H9 (cell line): ENCODE measurements at regions not wholly inside any gene's neighbourhood (a gene's known extent, or its start where the extent isn't known, plus 50 kb on each side); places are given as distances from the start of the nearest gene placed in this dataset.

Experiments
- DNase-seq: peaks from one replicate; pipeline ENCODE4 v3.0.0-alpha.2; 2017
- H2AFZ ChIP-seq: one replicate; pipeline ENCODE4 v1.6.1; 2013; ENCODE audit warnings: mild to moderate bottlenecking, low read length, control low read depth, moderate library complexity
- H2AK5ac ChIP-seq: 2 replicates; pipeline ENCODE4 v1.6.1; 2013; ENCODE audit warnings: low read length, control low read depth, mixed read lengths; ENCODE audit not compliant: insufficient read length
- H2BK120ac ChIP-seq: one replicate; pipeline ENCODE4 v1.6.1; 2013; ENCODE audit warnings: low read depth, mild to moderate bottlenecking, low read length, control low read depth, inconsistent platforms; ENCODE audit not compliant: poor library complexity, severe bottlenecking
- H2BK12ac ChIP-seq: 2 replicates; pipeline ENCODE4 v1.6.1; 2013; ENCODE audit warnings: low read length, control low read depth, mixed read lengths, low read depth; ENCODE audit not compliant: insufficient read length
- H2BK15ac ChIP-seq: 2 replicates; pipeline ENCODE4 v1.6.1; 2013; ENCODE audit warnings: low read depth, low read length, control low read depth
- H2BK20ac ChIP-seq: one replicate; pipeline ENCODE4 v1.6.1; 2013; ENCODE audit warnings: low read depth, mild to moderate bottlenecking, low read length, control low read depth, inconsistent platforms; ENCODE audit not compliant: poor library complexity, severe bottlenecking
- H2BK5ac ChIP-seq: 2 replicates; pipeline ENCODE4 v1.6.1; 2013; ENCODE audit warnings: low read length, control low read depth, mixed read lengths; ENCODE audit not compliant: insufficient read length
- H3K14ac ChIP-seq: 2 replicates; pipeline ENCODE4 v1.6.1; 2013; ENCODE audit warnings: low read length, control low read depth; ENCODE audit not compliant: insufficient read depth
- H3K18ac ChIP-seq: 2 replicates; pipeline ENCODE4 v1.6.1; 2013; ENCODE audit warnings: low read depth, mild to moderate bottlenecking, mixed read lengths, low read length, control low read depth; ENCODE audit not compliant: insufficient read length
- H3K23ac ChIP-seq: 2 replicates; pipeline ENCODE4 v1.6.1; 2013; ENCODE audit warnings: low read length, control low read depth, mixed read lengths, low read depth; ENCODE audit not compliant: insufficient read length
- H3K23me2 ChIP-seq: 2 replicates; pipeline ENCODE4 v1.6.1; 2013; ENCODE audit warnings: low read depth, mild to moderate bottlenecking, mixed read lengths, low read length, control low read depth; ENCODE audit not compliant: insufficient read length, poor library complexity, severe bottlenecking
- H3K27ac ChIP-seq: 2 replicates; pipeline ENCODE4 v1.5.1; 2013; ENCODE audit warnings: low read length, control low read depth, mixed read lengths, low read depth; ENCODE audit not compliant: insufficient read length
- H3K27me3 ChIP-seq: 2 replicates; pipeline ENCODE4 v1.6.1; 2013; ENCODE audit warnings: low read length, control low read depth, inconsistent platforms; ENCODE audit not compliant: insufficient read depth
- H3K4ac ChIP-seq: 2 replicates; pipeline ENCODE4 v1.6.1; 2013; ENCODE audit warnings: low read depth, mild to moderate bottlenecking, control low read depth, inconsistent platforms, low read length, moderate library complexity
- H3K4me1 ChIP-seq: 2 replicates; pipeline ENCODE4 v1.6.1; 2013; ENCODE audit warnings: low read length, control low read depth, inconsistent platforms; ENCODE audit not compliant: insufficient read depth
- H3K4me2 ChIP-seq: 2 replicates; pipeline ENCODE4 v1.6.1; 2013; ENCODE audit warnings: low read length, control low read depth, mixed read lengths; ENCODE audit not compliant: insufficient read length, insufficient read depth
- H3K56ac ChIP-seq: 2 replicates; pipeline ENCODE4 v1.6.1; 2013; ENCODE audit warnings: low read depth, mild to moderate bottlenecking, mixed read lengths, low read length, control low read depth; ENCODE audit not compliant: insufficient read length
- H3K79me1 ChIP-seq: 2 replicates; pipeline ENCODE4 v1.6.1; 2013; ENCODE audit warnings: low read depth, mild to moderate bottlenecking, moderate library complexity, low read length, control low read depth, inconsistent platforms; ENCODE audit not compliant: insufficient read depth, poor library complexity, severe bottlenecking
- H3K79me2 ChIP-seq: 2 replicates; pipeline ENCODE4 v1.6.1; 2013; ENCODE audit warnings: low read length, control low read depth, inconsistent platforms; ENCODE audit not compliant: insufficient read depth
- H3K9ac ChIP-seq: 2 replicates; pipeline ENCODE4 v1.6.1; 2013; ENCODE audit warnings: low read length, control low read depth, mixed read lengths; ENCODE audit not compliant: insufficient read length; ENCODE audit errors: extremely low read depth
- H3K9me3 ChIP-seq: one replicate; pipeline ENCODE4 v1.6.1; 2013; ENCODE audit warnings: low read depth, low read length, inconsistent platforms; ENCODE audit not compliant: control insufficient read depth
- H3T11ph ChIP-seq: one replicate; pipeline ENCODE4 v1.6.1; 2013; ENCODE audit warnings: mild to moderate bottlenecking, low read length, control low read depth, inconsistent platforms
- H4K20me1 ChIP-seq: one replicate; pipeline ENCODE4 v1.6.1; 2013; ENCODE audit not compliant: control insufficient read depth, insufficient read length, insufficient read depth
- H4K5ac ChIP-seq: 2 replicates; pipeline ENCODE4 v1.6.1; 2013; ENCODE audit warnings: low read depth, mild to moderate bottlenecking, mixed read lengths, low read length, control low read depth; ENCODE audit not compliant: insufficient read length
- H4K8ac ChIP-seq: replicated peaks from 2 replicates; pipeline ENCODE4 v1.6.1; 2013; ENCODE audit warnings: low read length, control low read depth, mixed read lengths, low read depth; ENCODE audit not compliant: insufficient read length
- H4K91ac ChIP-seq: 2 replicates; pipeline ENCODE4 v1.6.1; 2013; ENCODE audit warnings: low read depth, mild to moderate bottlenecking, moderate library complexity, mixed read lengths, low read length, control low read depth; ENCODE audit not compliant: insufficient read length
- H3K27ac Mint-ChIP-seq, 3 experiments: 2 replicates in 2 of 3; 3 replicates in 1 of 3; pipeline ENCODE4 v1.8.0; 2020 to 2021; ENCODE audit warnings: mixed read lengths in 3 of 3, mild to moderate bottlenecking in 1 of 3, moderate library complexity in 1 of 3
- H3K27me3 Mint-ChIP-seq: 2 replicates; pipeline ENCODE4 v1.8.0; 2021; ENCODE audit warnings: low read depth, mild to moderate bottlenecking, moderate library complexity, mixed read lengths
- H3K36me3 Mint-ChIP-seq, 3 experiments: 2 replicates in 2 of 3; 3 replicates in 1 of 3; pipeline ENCODE4 v1.8.0; 2020 to 2021; ENCODE audit warnings: low read depth in 3 of 3, mixed read lengths in 3 of 3; ENCODE audit not compliant: insufficient read depth in 1 of 3
- H3K4me1 Mint-ChIP-seq, 2 experiments: 2 replicates each; pipeline ENCODE4 v1.8.0; 2020; ENCODE audit warnings: mixed read lengths in 2 of 2
- H3K4me3 Mint-ChIP-seq, 2 experiments: 2 replicates in 1 of 2; 3 replicates in 1 of 2; pipeline ENCODE4 v1.8.0; 2020 to 2021; ENCODE audit warnings: mild to moderate bottlenecking in 2 of 2, mixed read lengths in 2 of 2, moderate library complexity in 1 of 2
- H3K9me3 Mint-ChIP-seq, 2 experiments: 2 replicates in 1 of 2; 3 replicates in 1 of 2; pipeline ENCODE4 v1.8.0; 2020; ENCODE audit warnings: mild to moderate bottlenecking in 2 of 2, mixed read lengths in 2 of 2, moderate library complexity in 1 of 2
- CTCF ChIP-seq: fragments of 200-600 bp; sonication (generic); conservative IDR thresholded peaks from 3 replicates; pipeline ENCODE4 v1.8.0; 2021; ENCODE audit warnings: antibody characterized with exemption, mild to moderate bottlenecking
- WGBS: extraction: QIAGEN DNeasy Blood & Tissue Kit; methylation state at CpG from one replicate; pipeline ENCODE4 v1.1.7; 2013; ENCODE audit warnings: missing lambda C conversion rate, low lambda C conversion rate, mixed read lengths; ENCODE audit not compliant: insufficient read length; ENCODE audit errors: extremely low coverage; 5-methylcytosine and 5-hydroxymethylcytosine counted together

- no peak overlapping the region for H4K8ac ChIP-seq
- no peak overlapping the region for H4K91ac ChIP-seq
- H2BK12ac ChIP-seq, result no peak overlapping the region
- 0 out of 2 replicates have a peak, but pooled peaks cover 3% of the 10 kb centered on the region for H3K4me1 ChIP-seq
- no peak overlapping the region for H2BK5ac ChIP-seq
- H2BK20ac ChIP-seq, result no peak overlapping the region
- H3K27me3 ChIP-seq, result no peaks in the 10 kb centered on the region
- no peaks in the 10 kb centered on the region; the same call in 1 of the 2 replicates for H3K27me3 Mint-ChIP-seq
- H3K18ac ChIP-seq, result no peak overlapping the region
- peaks cover under 1% of the 10 kb centered on the region; the same call in 1 of the 2 replicates for H3K79me2 ChIP-seq
- no peak overlapping the region for H3K23ac ChIP-seq
- H3K23me2 ChIP-seq, result no peaks in the 10 kb centered on the region
- H3K4me1 Mint-ChIP-seq, result peaks cover 17 to 32% of the 10 kb centered on the region in 2 experiments
- no peak overlapping the region for H4K5ac ChIP-seq
- H3K9ac ChIP-seq, result no peak overlapping the region
- no peak overlapping the region for H3T11ph ChIP-seq
- no peak overlapping the region for H2BK15ac ChIP-seq
- no peak overlapping the region for H3K4ac ChIP-seq
- no peaks in the 10 kb centered on the region for H3K79me1 ChIP-seq
- WGBS, result no CpG with 5 or more reads among the region's 11 CpGs
- DNase-seq, result no peak
- no peak overlapping the region for H3K27ac ChIP-seq
- no peaks in the 10 kb centered on the region; a peak in 1 of 5 replicates for H3K9me3 Mint-ChIP-seq
- H3K27ac Mint-ChIP-seq, result peak overlapping the region in 1 of 3 experiments; percentile 8; a peak in 1 of 7 replicates
- peaks cover 4% of the 10 kb centered on the region for H4K20me1 ChIP-seq
- TF ChIP-seq CTCF, result no peak
- no peak overlapping the region for H3K14ac ChIP-seq
- peaks cover 0 to 2% (median 0%) of the 10 kb centered on the region in 3 experiments; a peak in 1 of 7 replicates for H3K36me3 Mint-ChIP-seq
- no peak overlapping the region for H2AFZ ChIP-seq
- no peak overlapping the region for H3K4me2 ChIP-seq
- no peak overlapping the region for H3K56ac ChIP-seq
- no peaks in the 10 kb centered on the region for H3K9me3 ChIP-seq
- H2BK120ac ChIP-seq, result no peak overlapping the region
- H2AK5ac ChIP-seq, result no peak overlapping the region
- H3K4me3 Mint-ChIP-seq, result no peak overlapping the region
Measured at GRCh38 chr17:77441940-77442339, 301.2 kb downstream of the SEC14L1 start.
